Fibroblast of mammary gland (primary cell): ENCODE measurements at regions not wholly inside any gene's neighbourhood (a gene's known extent, or its start where the extent isn't known, plus 50 kb on each side); places are given as distances from the start of the nearest gene placed in this dataset.

Source experiments
- DNase-seq: peaks from one replicate; pipeline ENCODE4 v3.0.0-alpha.2; 2010; ENCODE audit warnings: low read depth
- H3K4me3 ChIP-seq: 2 replicates; pipeline ENCODE4 v1.5.1; 2011; ENCODE audit warnings: low read depth, mild to moderate bottlenecking, low read length, moderate library complexity; ENCODE audit not compliant: control insufficient read depth
- TF ChIP-seq, protein P1 (sequence below): conservative IDR thresholded peaks from 2 replicates; pipeline ENCODE4 v1.5.1; 2011; ENCODE audit warnings: low read depth, low read length, inconsistent platforms; ENCODE audit not compliant: control insufficient read depth, insufficient read depth

GRCh38 chr1:115437196-115437595 lies 99.1 kb upstream of the NGF start:
- DNase-seq: no peak
- TF ChIP-seq, protein P1, sequence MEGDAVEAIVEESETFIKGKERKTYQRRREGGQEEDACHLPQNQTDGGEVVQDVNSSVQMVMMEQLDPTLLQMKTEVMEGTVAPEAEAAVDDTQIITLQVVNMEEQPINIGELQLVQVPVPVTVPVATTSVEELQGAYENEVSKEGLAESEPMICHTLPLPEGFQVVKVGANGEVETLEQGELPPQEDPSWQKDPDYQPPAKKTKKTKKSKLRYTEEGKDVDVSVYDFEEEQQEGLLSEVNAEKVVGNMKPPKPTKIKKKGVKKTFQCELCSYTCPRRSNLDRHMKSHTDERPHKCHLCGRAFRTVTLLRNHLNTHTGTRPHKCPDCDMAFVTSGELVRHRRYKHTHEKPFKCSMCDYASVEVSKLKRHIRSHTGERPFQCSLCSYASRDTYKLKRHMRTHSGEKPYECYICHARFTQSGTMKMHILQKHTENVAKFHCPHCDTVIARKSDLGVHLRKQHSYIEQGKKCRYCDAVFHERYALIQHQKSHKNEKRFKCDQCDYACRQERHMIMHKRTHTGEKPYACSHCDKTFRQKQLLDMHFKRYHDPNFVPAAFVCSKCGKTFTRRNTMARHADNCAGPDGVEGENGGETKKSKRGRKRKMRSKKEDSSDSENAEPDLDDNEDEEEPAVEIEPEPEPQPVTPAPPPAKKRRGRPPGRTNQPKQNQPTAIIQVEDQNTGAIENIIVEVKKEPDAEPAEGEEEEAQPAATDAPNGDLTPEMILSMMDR: no peak
- H3K4me3 ChIP-seq: no peak overlapping the region

DNA sequence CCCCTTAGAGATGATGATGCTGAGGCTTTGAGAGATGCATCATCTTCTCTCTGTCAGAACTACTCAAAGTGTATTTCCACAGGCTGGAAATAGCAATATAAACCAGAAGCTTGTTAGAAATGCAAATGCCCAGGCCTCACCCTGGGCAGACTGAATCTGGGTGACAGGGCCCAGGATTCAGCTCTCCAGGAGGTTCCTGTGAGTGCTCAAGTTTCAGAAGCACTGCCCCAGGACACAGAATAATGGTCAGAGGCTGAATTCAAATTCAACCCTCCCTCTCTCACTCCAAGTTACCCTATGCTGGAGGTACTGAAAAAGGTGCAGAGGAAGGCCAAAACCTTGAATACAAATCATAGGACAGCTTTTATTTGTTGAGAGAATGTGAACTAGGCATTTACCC lies 98.5 kb upstream of the NGF start:
- H3K4me3 ChIP-seq: no peak overlapping the region
- DNase-seq: no peak
- TF ChIP-seq, protein P1: no peak

- no peak overlapping the region for H3K4me3 ChIP-seq
- TF ChIP-seq, protein P1: no peak
- DNase-seq: no peak
These were observed 95.4 kb upstream of the NGF start for GRCh38 chr1:115433483-115433882.

DNA sequence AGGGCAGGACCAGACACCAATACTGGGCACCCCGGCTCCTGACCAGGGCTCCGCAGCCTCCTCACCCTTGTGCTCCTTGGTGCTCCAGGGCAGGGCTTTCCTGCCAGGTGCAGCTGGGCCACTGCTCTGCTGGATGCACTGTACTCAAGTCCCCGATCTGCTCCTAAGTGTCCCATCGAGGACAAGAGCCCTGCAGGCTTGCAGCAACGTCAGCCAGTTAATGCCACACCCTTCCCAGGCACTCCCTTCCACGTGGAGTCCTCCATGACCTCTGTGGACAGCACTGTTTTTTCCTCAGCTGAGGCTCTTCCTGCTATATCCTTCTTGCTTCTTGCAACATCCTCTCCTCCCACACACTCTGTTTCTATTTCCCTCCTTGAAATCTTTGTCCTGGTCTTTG lies 94.0 kb upstream of the NGF start:
- TF ChIP-seq, protein P1: no peak
- DNase-seq: peak; percentile 78

GRCh38 chr1:115430441-115431158 lies 92.6 kb upstream of the NGF start:
- TF ChIP-seq, protein P1: no peak
- DNase-seq: peak; percentile 98

More for the DNA sequence above, 94.0 kb upstream of the NGF start:
- H3K4me3 ChIP-seq: no peak overlapping the region

GRCh38 chr1:115429884-115430283 lies 91.8 kb upstream of the NGF start:
- TF ChIP-seq, protein P1: no peak
- peak; percentile 79 for DNase-seq
- H3K4me3 ChIP-seq: no peak overlapping the region

More at GRCh38 chr1:115430441-115431158, 92.6 kb upstream of the NGF start:
- no peak overlapping the region for H3K4me3 ChIP-seq
